Liver (tissue), 8 donors: ENCODE measurements at regions not wholly inside any gene's neighbourhood (a gene's known extent, or its start where the extent isn't known, plus 50 kb on each side); places are given as distances from the start of the nearest gene placed in this dataset.

Experiments
- DNase-seq: peaks from one replicate; pipeline ENCODE4 v3.0.0-alpha.2; 2017; ENCODE audit warnings: low spot score
- H3K27ac ChIP-seq, 2 donors: one replicate each; pipeline ENCODE4 v1.7.0; 2013; ENCODE audit warnings: inconsistent platforms in 2 of 2, low read length in 2 of 2, control low read depth in 1 of 2, low read depth in 1 of 2, mild to moderate bottlenecking in 1 of 2
- H3K27me3 ChIP-seq, 4 donors: one replicate each; pipeline versions ENCODE4 v1.6.1 to v1.7.0; 2013; ENCODE audit warnings: low read length in 3 of 4, inconsistent platforms in 1 of 4, mild to moderate bottlenecking in 1 of 4, moderate library complexity in 1 of 4; ENCODE audit not compliant: control insufficient read depth in 4 of 4, insufficient read depth in 4 of 4
- H3K36me3 ChIP-seq, 4 donors: one replicate each; pipeline versions ENCODE4 v1.6.1 to v1.7.0; 2013; ENCODE audit warnings: low read length in 3 of 4, mild to moderate bottlenecking in 3 of 4, low read depth in 1 of 4, moderate library complexity in 1 of 4; ENCODE audit not compliant: control insufficient read depth in 4 of 4, insufficient read depth in 3 of 4
- H3K4me1 ChIP-seq, 4 donors: one replicate each; pipeline versions ENCODE4 v1.6.1 to v1.7.0; 2013; ENCODE audit warnings: low read length in 3 of 4, mild to moderate bottlenecking in 3 of 4, moderate library complexity in 1 of 4; ENCODE audit not compliant: control insufficient read depth in 4 of 4, insufficient read depth in 4 of 4
- H3K4me3 ChIP-seq, 3 donors: one replicate each; pipeline versions ENCODE4 v1.6.1 to v1.7.0; 2013; ENCODE audit warnings: low read length in 3 of 3, control low read depth in 1 of 3, low read depth in 1 of 3, mild to moderate bottlenecking in 1 of 3
- H3K9ac ChIP-seq, 2 donors: one replicate each; pipeline ENCODE4 v1.7.0; 2013; ENCODE audit warnings: low read length in 2 of 2, mild to moderate bottlenecking in 2 of 2, moderate library complexity in 2 of 2, control low read depth in 1 of 2, low read depth in 1 of 2
- H3K9me3 ChIP-seq, 4 donors: one replicate each; pipeline versions ENCODE4 v1.6.1 to v1.7.0; 2013; ENCODE audit warnings: low read length in 3 of 4; ENCODE audit not compliant: control insufficient read depth in 4 of 4
- ATF3 ChIP-seq: IDR thresholded peaks from 2 replicates; pipeline ENCODE4 v1.6.1; 2016; ENCODE audit warnings: antibody characterized with exemption
- CTCF ChIP-seq: fragments of 150-350 bp; IDR thresholded peaks from 2 replicates; pipeline ENCODE4 v1.5.1; 2017; ENCODE audit warnings: improper control_type of control experiment, low read depth, low read length; ENCODE audit not compliant: missing input control
- EGR1 ChIP-seq, 2 donors: IDR thresholded peaks; 2 replicates each; pipeline ENCODE4 v1.6.1; 2016 to 2018; ENCODE audit warnings: antibody characterized with exemption in 2 of 2, low read depth in 2 of 2
- FOXA1 ChIP-seq: IDR thresholded peaks from 2 replicates; pipeline ENCODE4 v1.6.1; 2016; ENCODE audit warnings: antibody characterized with exemption
- FOXA2 ChIP-seq: IDR thresholded peaks from 2 replicates; pipeline ENCODE4 v1.6.1; 2016; ENCODE audit warnings: antibody characterized with exemption
- GABPA ChIP-seq, 2 donors: IDR thresholded peaks in 1 of 2; conservative IDR thresholded peaks in 1 of 2; 2 replicates each; pipeline ENCODE4 v1.6.1; 2016; ENCODE audit warnings: antibody characterized with exemption in 2 of 2, mild to moderate bottlenecking in 1 of 2, moderate library complexity in 1 of 2
- HNF4A ChIP-seq, 2 donors: conservative IDR thresholded peaks; 2 replicates each; pipeline ENCODE4 v1.6.1; 2016; ENCODE audit warnings: antibody characterized with exemption in 2 of 2, mild to moderate bottlenecking in 2 of 2
- HNF4G ChIP-seq: IDR thresholded peaks from 2 replicates; pipeline ENCODE4 v1.6.1; 2016; ENCODE audit warnings: antibody characterized with exemption
- JUND ChIP-seq, 2 donors: IDR thresholded peaks; 2 replicates each; pipeline ENCODE4 v1.6.1; 2016; ENCODE audit warnings: antibody characterized with exemption in 2 of 2
- MAX ChIP-seq: IDR thresholded peaks from 2 replicates; pipeline ENCODE4 v1.6.1; 2016; ENCODE audit warnings: antibody characterized with exemption
- NR2F2 ChIP-seq: IDR thresholded peaks from 2 replicates; pipeline ENCODE4 v1.6.1; 2016; ENCODE audit warnings: antibody characterized with exemption
- RAD21 ChIP-seq, 2 donors: IDR thresholded peaks; 2 replicates each; pipeline ENCODE4 v1.6.1; 2016; ENCODE audit warnings: antibody characterized with exemption in 2 of 2, mild to moderate bottlenecking in 2 of 2
- REST ChIP-seq: IDR thresholded peaks from 2 replicates; pipeline ENCODE4 v1.6.1; 2016; ENCODE audit warnings: antibody characterized with exemption, mild to moderate bottlenecking
- SP1 ChIP-seq: IDR thresholded peaks from 2 replicates; pipeline ENCODE4 v1.6.1; 2018; ENCODE audit warnings: antibody characterized with exemption, mild to moderate bottlenecking
- YY1 ChIP-seq: IDR thresholded peaks from 2 replicates; pipeline ENCODE4 v1.6.1; 2016; ENCODE audit warnings: antibody characterized with exemption, mild to moderate bottlenecking
- ZBTB33 ChIP-seq: IDR thresholded peaks from 2 replicates; pipeline ENCODE4 v1.6.1; 2016; ENCODE audit warnings: antibody characterized with exemption
- WGBS: extraction: QIAGEN DNeasy Blood & Tissue Kit; methylation state at CpG from one replicate; pipeline ENCODE4 v1.1.7; 2013; 5-methylcytosine and 5-hydroxymethylcytosine counted together
- donor health status: healthy.
- donor health status: healthy.
- donor health status: healthy.
- donor health status: healthy.
- donor health status: healthy.

GRCh38 chr1:232267092-232267836 lies 362.7 kb downstream of the SIPA1L2 start (continued):
- TF ChIP-seq CTCF (no peak), RAD21 (IDR thresholded peaks at IDR 0.05) (no peak), FOXA1 (no peak), HNF4A (conservative IDR thresholded peaks at IDR 0.05) (no peak)

GRCh38 chr1:232263452-232263851 lies 366.5 kb downstream of the SIPA1L2 start:
- Histone ChIP-seq H3K9me3 (no peaks in the 10 kb centered on the region), H3K36me3 (no peaks in the 10 kb centered on the region), H3K27me3 (peaks cover 0 to 2% (median 0%) of the 10 kb centered on the region in 4 donors), H3K4me1 (no peaks in the 10 kb centered on the region), H3K4me3 (no peak overlapping the region), H3K9ac (no peak overlapping the region), H3K27ac (no peak overlapping the region)
- WGBS = 85% methylated on average over 3 of the region's 3 CpGs
- TF ChIP-seq NR2F2 (no peak), SP1 (no peak), RAD21 (IDR thresholded peaks at IDR 0.05) (no peak), YY1 (no peak), MAX (no peak), CTCF (no peak), ATF3 (no peak), GABPA (IDR thresholded peaks at IDR 0.05 in 1 of 2, conservative IDR thresholded peaks at IDR 0.05 in 1 of 2) (no peak), HNF4A (conservative IDR thresholded peaks at IDR 0.05) (no peak), FOXA1 (no peak), HNF4G (no peak)
- no peak for DNase-seq

- Histone ChIP-seq H3K36me3 (no peaks in the 10 kb centered on the region), H3K9me3 (no peaks in the 10 kb centered on the region), H3K4me3 (no peak overlapping the region), H3K27ac (no peak overlapping the region), H3K27me3 (peaks cover 0 to 2% (median 0%) of the 10 kb centered on the region in 4 donors), H3K4me1 (no peaks in the 10 kb centered on the region), H3K9ac (no peak overlapping the region)
- WGBS = 88% methylated on average over 3 of the region's 3 CpGs
- DNase-seq = no peak
- TF ChIP-seq SP1 = no peak
- TF ChIP-seq FOXA2 = no peak
- TF ChIP-seq RAD21 (IDR thresholded peaks at IDR 0.05) = no peak
- no peak for TF ChIP-seq CTCF
- TF ChIP-seq YY1 = no peak
- TF ChIP-seq EGR1 (IDR thresholded peaks at IDR 0.05; ENCODE audit: low read depth in 2 of 2) = no peak
- TF ChIP-seq ZBTB33 = no peak
- no peak for TF ChIP-seq JUND (IDR thresholded peaks at IDR 0.05)
- no peak for TF ChIP-seq FOXA1
- TF ChIP-seq HNF4G = no peak
- TF ChIP-seq NR2F2 = no peak
- no peak for TF ChIP-seq REST
Measured at GRCh38 chr1:232262991-232263390, 366.9 kb downstream of the SIPA1L2 start.
